Astrocyte (in vitro differentiated cells and primary cell): ENCODE measurements at regions not wholly inside any gene's neighbourhood (a gene's known extent, or its start where the extent isn't known, plus 50 kb on each side); places are given as distances from the start of the nearest gene placed in this dataset.

Experiments
- DNase-seq: peaks from one replicate; pipeline ENCODE4 v3.0.0-alpha.2; 2010; ENCODE audit warnings: low read depth
- FAIRE-seq: peaks from 2 replicates; lab custom pipeline; 2011; peaks lifted over from hg19 to GRCh38; lab: Jason Lieb, UNC
- H2AFZ ChIP-seq: 2 replicates; pipeline ENCODE4 v1.6.0; 2012; ENCODE audit warnings: low read depth, low read length, inconsistent platforms
- H3K27ac ChIP-seq: 2 replicates; pipeline ENCODE4 v1.5.1; 2011; ENCODE audit warnings: low read depth, low read length, inconsistent platforms
- H3K27me3 ChIP-seq: 2 replicates; pipeline ENCODE4 v1.6.0; 2011; ENCODE audit warnings: low read length, inconsistent platforms; ENCODE audit not compliant: insufficient read depth
- H3K36me3 ChIP-seq: 2 replicates; pipeline ENCODE4 v1.5.1; 2011; ENCODE audit warnings: low read length, inconsistent platforms; ENCODE audit not compliant: insufficient read depth
- H3K4me1 ChIP-seq: 2 replicates; pipeline ENCODE4 v1.5.1; 2011; ENCODE audit warnings: low read length, inconsistent platforms; ENCODE audit not compliant: insufficient read depth
- H3K4me2 ChIP-seq: 2 replicates; pipeline ENCODE4 v1.6.0; 2012; ENCODE audit warnings: low read length, inconsistent platforms
- H3K4me3 ChIP-seq: 2 replicates; pipeline ENCODE4 v1.5.1; 2011; ENCODE audit warnings: low read depth, mild to moderate bottlenecking, low read length, inconsistent platforms; ENCODE audit not compliant: insufficient read depth
- H3K79me2 ChIP-seq: 2 replicates; pipeline ENCODE4 v1.6.0; 2012; ENCODE audit warnings: mild to moderate bottlenecking, low read length, inconsistent platforms; ENCODE audit not compliant: insufficient read depth
- H3K9ac ChIP-seq: 2 replicates; pipeline ENCODE4 v1.6.0; 2012; ENCODE audit warnings: mild to moderate bottlenecking, low read length, inconsistent platforms
- H3K9me3 ChIP-seq: 2 replicates; pipeline ENCODE4 v1.5.1; 2012; ENCODE audit warnings: low read depth, mild to moderate bottlenecking, low read length, inconsistent platforms; ENCODE audit not compliant: insufficient read depth
- H4K20me1 ChIP-seq: 2 replicates; pipeline ENCODE4 v1.6.0; 2012; ENCODE audit warnings: low read length, inconsistent platforms; ENCODE audit not compliant: insufficient read depth
- H3K27ac Mint-ChIP-seq: one replicate; pipeline ENCODE4 v1.8.0; 2021; ENCODE audit warnings: mild to moderate bottlenecking, mixed read lengths; ENCODE audit not compliant: unreplicated experiment
- H3K27me3 Mint-ChIP-seq: one replicate; pipeline ENCODE4 v1.8.0; 2021; ENCODE audit warnings: low read depth, mixed read lengths; ENCODE audit not compliant: unreplicated experiment
- H3K36me3 Mint-ChIP-seq: one replicate; pipeline ENCODE4 v1.8.0; 2021; ENCODE audit warnings: low read depth, mixed read lengths; ENCODE audit not compliant: unreplicated experiment
- H3K4me1 Mint-ChIP-seq: one replicate; pipeline ENCODE4 v1.8.0; 2021; ENCODE audit warnings: low read depth, mixed read lengths; ENCODE audit not compliant: unreplicated experiment
- H3K4me3 Mint-ChIP-seq: one replicate; pipeline ENCODE4 v1.8.0; 2021; ENCODE audit warnings: mild to moderate bottlenecking, moderate library complexity, mixed read lengths; ENCODE audit not compliant: unreplicated experiment
- H3K9me3 Mint-ChIP-seq: one replicate; pipeline ENCODE4 v1.8.0; 2021; ENCODE audit warnings: mild to moderate bottlenecking, mixed read lengths; ENCODE audit not compliant: unreplicated experiment
- CTCF ChIP-seq: IDR thresholded peaks from 2 replicates; pipeline ENCODE4 v1.5.1; 2011; ENCODE audit warnings: low read depth, mild to moderate bottlenecking, inconsistent platforms, low read length, moderate library complexity; ENCODE audit not compliant: insufficient read depth
- EZH2 ChIP-seq: IDR thresholded peaks from 2 replicates; pipeline ENCODE4 v1.6.1; 2012; ENCODE audit warnings: mild to moderate bottlenecking, low read length, inconsistent platforms; ENCODE audit not compliant: insufficient read depth

DNA sequence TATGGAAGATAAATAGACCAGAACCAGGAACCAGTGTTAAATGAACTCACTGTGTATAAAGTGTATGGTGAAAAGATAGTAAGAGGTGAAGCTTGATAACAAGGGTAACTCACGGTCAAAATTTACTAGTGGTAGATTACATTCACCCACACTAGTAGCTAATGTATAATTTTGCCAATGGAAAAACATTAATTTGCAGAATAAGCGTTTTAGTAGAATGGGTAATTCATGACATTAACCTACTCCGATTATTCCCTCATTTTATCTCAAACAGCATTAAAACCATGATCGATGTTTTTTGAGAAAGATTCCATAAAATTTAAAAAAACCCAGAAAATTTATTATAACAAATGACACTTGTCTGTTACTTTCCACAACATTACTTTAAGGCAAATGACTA, 57.7 kb upstream of the PPP1R3A start:
- DNase-seq, result no peak
- no peak overlapping the region for H3K27ac ChIP-seq
- no peak for FAIRE-seq
- no peak overlapping the region for H3K27ac Mint-ChIP-seq
- H3K36me3 ChIP-seq, result no peaks in the 10 kb centered on the region
- no peaks in the 10 kb centered on the region for H3K9me3 Mint-ChIP-seq
- no peak overlapping the region for H3K4me2 ChIP-seq
- H2AFZ ChIP-seq, result no peak overlapping the region
- H3K4me1 ChIP-seq, result no peaks in the 10 kb centered on the region
- H3K4me3 ChIP-seq, result no peak overlapping the region
- H3K27me3 ChIP-seq, result no peaks in the 10 kb centered on the region
- H3K4me1 Mint-ChIP-seq, result no peaks in the 10 kb centered on the region
- no peaks in the 10 kb centered on the region for H3K27me3 Mint-ChIP-seq
- no peak for TF ChIP-seq CTCF
- no peak for TF ChIP-seq EZH2
- H3K4me3 Mint-ChIP-seq, result no peak overlapping the region
- no peaks in the 10 kb centered on the region for H3K79me2 ChIP-seq
- no peaks in the 10 kb centered on the region for H3K9me3 ChIP-seq
- H3K9ac ChIP-seq, result no peak overlapping the region
- H3K36me3 Mint-ChIP-seq, result no peaks in the 10 kb centered on the region
- no peaks in the 10 kb centered on the region for H4K20me1 ChIP-seq

GRCh38 chr7:113968713-113969112, 49.9 kb upstream of the PPP1R3A start:
- H3K36me3 ChIP-seq, result no peaks in the 10 kb centered on the region
- no peaks in the 10 kb centered on the region for H3K9me3 ChIP-seq
- H3K9ac ChIP-seq, result no peak overlapping the region
- no peaks in the 10 kb centered on the region for H3K79me2 ChIP-seq
- no peaks in the 10 kb centered on the region for H3K4me1 ChIP-seq
- Mint-ChIP-seq H3K27me3 (no peaks in the 10 kb centered on the region), H3K4me1 (no peaks in the 10 kb centered on the region), H3K36me3 (no peaks in the 10 kb centered on the region), H3K4me3 (no peak overlapping the region), H3K27ac (no peak overlapping the region), H3K9me3 (no peaks in the 10 kb centered on the region)
- H2AFZ ChIP-seq, result no peak overlapping the region
- no peak for TF ChIP-seq EZH2
- TF ChIP-seq CTCF, result no peak
- FAIRE-seq, result no peak
- no peak for DNase-seq
- H3K4me3 ChIP-seq, result no peak overlapping the region
- no peaks in the 10 kb centered on the region for H3K27me3 ChIP-seq
- H3K27ac ChIP-seq, result no peak overlapping the region
- H3K4me2 ChIP-seq, result no peak overlapping the region
- no peaks in the 10 kb centered on the region for H4K20me1 ChIP-seq
